Esophagus muscularis mucosa (tissue), 4 donors: ENCODE measurements at regions not wholly inside any gene's neighbourhood (a gene's known extent, or its start where the extent isn't known, plus 50 kb on each side); places are given as distances from the start of the nearest gene placed in this dataset.
"Not testable (repeated sequence)": the region's sequence is repeated elsewhere in the genome, so short reads cannot be mapped to it uniquely, and the experiment has no call there.

Source experiments
- DNase-seq: peaks from one replicate; pipeline ENCODE4 v3.0.0-alpha.2; 2017; ENCODE audit errors: extremely low spot score
- H3K27ac ChIP-seq, 4 donors: fragments of 200-600 bp; sonication (generic); replicated peaks in 1 of 4; 1 replicate in 3 of 4; 2 replicates in 1 of 4; pipeline ENCODE4 v1.5.1; 2016 to 2019; ENCODE audit warnings: mild to moderate bottlenecking in 1 of 4
- H3K27me3 ChIP-seq, 4 donors: fragments of 200-600 bp; sonication (generic); one replicate each; pipeline versions ENCODE4 v1.5.1 to v1.6.0; 2016 to 2019
- H3K36me3 ChIP-seq, 4 donors: fragments of 200-600 bp; sonication (generic); one replicate each; pipeline ENCODE4 v1.5.1; 2016 to 2019
- H3K4me1 ChIP-seq, 4 donors: fragments of 200-600 bp; sonication (generic); one replicate each; pipeline ENCODE4 v1.5.1; 2016 to 2019
- H3K4me3 ChIP-seq, 4 donors: fragments of 200-600 bp; sonication (generic); 1 replicate in 2 of 4; 2 replicates in 2 of 4; pipeline ENCODE4 v1.5.1; 2016 to 2019; ENCODE audit warnings: mild to moderate bottlenecking in 4 of 4, moderate library complexity in 1 of 4
- H3K9me3 ChIP-seq, 4 donors: fragments of 200-600 bp; sonication (generic); 1 replicate in 3 of 4; 2 replicates in 1 of 4; pipeline ENCODE4 v1.5.1; 2016 to 2019
- EP300 ChIP-seq: sonication (generic); formaldehyde crosslinking; IDR thresholded peaks from one replicate; pipeline ENCODE4 v1.6.1; 2017; ENCODE audit warnings: antibody characterized with exemption
- POLR2A ChIP-seq: fragments of 450-650 bp; IDR thresholded peaks from one replicate; pipeline ENCODE4 v1.6.1; 2017; ENCODE audit warnings: antibody characterized with exemption, moderate library complexity, mild to moderate bottlenecking, low read depth
- POLR2AphosphoS5 ChIP-seq, 2 donors: sonication (generic); formaldehyde crosslinking; IDR thresholded peaks; one replicate each; pipeline ENCODE4 v1.6.1; 2017; ENCODE audit warnings: antibody characterized with exemption in 2 of 2
- WGBS: methylation state at CpG from one replicate; pipeline ENCODE4 v1.1.5; 2018; 5-methylcytosine and 5-hydroxymethylcytosine counted together
- intact Hi-C: fragments of 100-400 bp; cut with DNase I; formaldehyde crosslinking; loops from one replicate; pipeline ENCODE4 v1.15.1; 2023
- TF ChIP-seq, protein P1 (sequence below), 3 experiments: fragments of 200-600 bp in 2 of 3; fragments of 450-650 bp in 1 of 3; sonication (generic) in 2 of 3; IDR thresholded peaks; one replicate each; pipeline ENCODE4 v1.5.1; 2017 to 2019; ENCODE audit warnings: antibody characterized with exemption in 3 of 3, mild to moderate bottlenecking in 2 of 3, moderate library complexity in 1 of 3

DNA sequence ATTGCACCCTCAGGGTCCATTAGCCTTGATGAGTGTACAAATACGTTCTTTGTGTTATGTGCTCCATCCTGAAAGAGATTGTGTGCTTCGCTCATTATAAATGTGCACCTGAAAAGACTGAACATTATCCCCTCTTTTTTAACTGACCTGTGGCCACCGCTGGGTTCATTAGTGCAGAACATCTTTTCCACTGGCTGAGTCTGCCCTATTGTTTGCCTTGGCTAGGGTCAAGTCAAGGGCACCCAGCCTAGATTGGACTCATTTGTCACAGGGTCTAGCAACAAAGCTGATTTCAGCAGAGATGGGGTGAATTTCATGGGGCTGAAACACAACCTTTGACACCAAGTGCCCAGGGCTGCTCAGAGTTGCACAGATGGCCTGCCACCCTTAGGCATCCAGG is 764.1 kb upstream of the ARRDC3 start:
- 67% methylated on average over 3 of the region's 3 CpGs for WGBS
- TF ChIP-seq POLR2AphosphoS5 (IDR thresholded peaks at IDR 0.05) (no peak), EP300 (no peak), POLR2A (no peak)
- TF ChIP-seq, protein P1, sequence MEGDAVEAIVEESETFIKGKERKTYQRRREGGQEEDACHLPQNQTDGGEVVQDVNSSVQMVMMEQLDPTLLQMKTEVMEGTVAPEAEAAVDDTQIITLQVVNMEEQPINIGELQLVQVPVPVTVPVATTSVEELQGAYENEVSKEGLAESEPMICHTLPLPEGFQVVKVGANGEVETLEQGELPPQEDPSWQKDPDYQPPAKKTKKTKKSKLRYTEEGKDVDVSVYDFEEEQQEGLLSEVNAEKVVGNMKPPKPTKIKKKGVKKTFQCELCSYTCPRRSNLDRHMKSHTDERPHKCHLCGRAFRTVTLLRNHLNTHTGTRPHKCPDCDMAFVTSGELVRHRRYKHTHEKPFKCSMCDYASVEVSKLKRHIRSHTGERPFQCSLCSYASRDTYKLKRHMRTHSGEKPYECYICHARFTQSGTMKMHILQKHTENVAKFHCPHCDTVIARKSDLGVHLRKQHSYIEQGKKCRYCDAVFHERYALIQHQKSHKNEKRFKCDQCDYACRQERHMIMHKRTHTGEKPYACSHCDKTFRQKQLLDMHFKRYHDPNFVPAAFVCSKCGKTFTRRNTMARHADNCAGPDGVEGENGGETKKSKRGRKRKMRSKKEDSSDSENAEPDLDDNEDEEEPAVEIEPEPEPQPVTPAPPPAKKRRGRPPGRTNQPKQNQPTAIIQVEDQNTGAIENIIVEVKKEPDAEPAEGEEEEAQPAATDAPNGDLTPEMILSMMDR (IDR thresholded peaks at IDR 0.05) = no peak
- H3K4me3 ChIP-seq = no peak overlapping the region
- no peaks in the 10 kb centered on the region for H3K27me3 ChIP-seq
- no peaks in the 10 kb centered on the region for H3K9me3 ChIP-seq
- intact Hi-C loops = no loop called here
- no peak for DNase-seq
- no peaks in the 10 kb centered on the region for H3K36me3 ChIP-seq
- H3K27ac ChIP-seq = no peak overlapping the region
- H3K4me1 ChIP-seq = no peaks in the 10 kb centered on the region

DNA sequence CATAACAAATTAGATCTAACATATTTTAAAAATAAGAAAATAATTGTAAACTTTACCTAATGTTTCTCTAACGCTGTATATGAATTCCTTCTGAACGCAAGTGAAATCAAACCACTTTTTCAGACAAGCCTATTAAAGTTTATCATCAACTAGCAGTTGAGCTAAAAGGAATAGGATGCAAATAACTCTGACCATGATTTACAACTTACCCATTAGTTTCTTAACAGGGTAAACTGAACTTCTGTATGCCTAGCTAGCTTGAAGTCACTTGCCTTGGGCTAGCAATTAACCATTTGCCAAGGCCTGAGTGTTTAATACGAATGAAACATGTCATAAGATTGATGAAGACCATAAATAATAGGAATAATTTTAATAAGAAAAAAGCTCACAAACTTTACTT is 762.7 kb upstream of the ARRDC3 start:
- H3K36me3 ChIP-seq = no peaks in the 10 kb centered on the region
- no peaks in the 10 kb centered on the region for H3K27me3 ChIP-seq
- no peak overlapping the region for H3K27ac ChIP-seq
- no peak for DNase-seq
- no peaks in the 10 kb centered on the region for H3K9me3 ChIP-seq
- no peaks in the 10 kb centered on the region for H3K4me1 ChIP-seq
- intact Hi-C loops = no loop called here
- H3K4me3 ChIP-seq = no peak overlapping the region
- WGBS = 92% methylated on average over 3 of the region's 3 CpGs
- TF ChIP-seq EP300 (no peak), POLR2AphosphoS5 (IDR thresholded peaks at IDR 0.05) (no peak), POLR2A (no peak)
- TF ChIP-seq, protein P1 (IDR thresholded peaks at IDR 0.05) = no peak

DNA sequence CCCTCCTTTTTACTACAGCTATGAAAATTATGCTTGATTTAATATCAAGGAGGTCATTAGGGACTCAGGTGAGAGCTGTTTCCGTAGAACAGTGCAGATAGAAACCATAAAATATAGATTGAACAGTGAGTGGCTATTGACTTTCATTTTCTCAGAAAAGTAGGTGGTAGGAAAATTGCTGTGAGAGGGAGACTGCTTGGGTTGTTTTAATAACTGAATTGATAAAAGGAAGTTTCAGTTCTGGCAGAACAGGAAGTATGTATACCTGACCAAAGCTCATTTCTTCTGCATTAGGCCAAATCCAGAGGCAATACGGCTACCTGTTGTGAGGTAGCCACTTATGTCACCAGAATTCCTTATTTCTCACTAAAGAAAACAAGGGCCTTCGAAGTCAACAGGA is 761.7 kb upstream of the ARRDC3 start:
- Histone ChIP-seq H3K4me3 (no peak overlapping the region), H3K4me1 (no peaks in the 10 kb centered on the region), H3K36me3 (no peaks in the 10 kb centered on the region), H3K27me3 (no peaks in the 10 kb centered on the region), H3K9me3 (no peaks in the 10 kb centered on the region), H3K27ac (no peak overlapping the region)
- intact Hi-C loops = no loop called here
- TF ChIP-seq, protein P1 (IDR thresholded peaks at IDR 0.05) = no peak
- no peak for TF ChIP-seq EP300
- WGBS = 90% methylated on average over 3 of the region's 3 CpGs
- DNase-seq = no peak

DNA sequence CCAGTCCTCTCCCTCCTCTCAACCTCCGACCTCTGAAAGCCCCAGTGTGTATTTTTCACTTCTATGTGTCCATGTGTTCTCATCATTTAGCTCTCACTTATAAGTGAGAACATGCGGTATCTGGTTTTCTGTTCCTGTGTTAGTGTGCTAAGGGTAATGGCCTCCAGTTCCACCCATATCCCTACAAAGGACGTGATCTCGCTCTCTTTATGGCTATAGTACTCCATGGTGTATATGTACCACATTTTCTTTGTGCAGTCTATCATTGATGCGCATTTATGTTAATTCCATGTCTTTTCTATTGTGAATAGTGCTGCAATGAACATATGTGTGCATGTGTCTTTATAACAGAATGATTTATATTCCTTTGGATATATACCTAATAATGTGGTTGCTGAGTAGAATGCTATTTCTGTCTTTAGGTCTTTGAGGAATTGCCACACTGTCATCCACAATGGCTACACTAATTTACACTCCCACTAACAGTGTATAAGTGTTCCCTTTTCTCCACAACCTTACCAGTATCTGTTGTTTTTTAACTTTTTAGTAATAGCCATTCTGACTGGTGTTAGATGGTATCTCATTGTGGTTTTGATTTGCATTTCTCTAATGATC is 749.3 kb upstream of the ARRDC3 start:
- intact Hi-C loops, DNase-seq, H3K36me3 ChIP-seq, H3K4me1 ChIP-seq, H3K9me3 ChIP-seq, H3K27ac ChIP-seq, H3K27me3 ChIP-seq, H3K4me3 ChIP-seq: not testable (repeated sequence)
- WGBS = 85% methylated on average over 5 of the region's 5 CpGs

DNA sequence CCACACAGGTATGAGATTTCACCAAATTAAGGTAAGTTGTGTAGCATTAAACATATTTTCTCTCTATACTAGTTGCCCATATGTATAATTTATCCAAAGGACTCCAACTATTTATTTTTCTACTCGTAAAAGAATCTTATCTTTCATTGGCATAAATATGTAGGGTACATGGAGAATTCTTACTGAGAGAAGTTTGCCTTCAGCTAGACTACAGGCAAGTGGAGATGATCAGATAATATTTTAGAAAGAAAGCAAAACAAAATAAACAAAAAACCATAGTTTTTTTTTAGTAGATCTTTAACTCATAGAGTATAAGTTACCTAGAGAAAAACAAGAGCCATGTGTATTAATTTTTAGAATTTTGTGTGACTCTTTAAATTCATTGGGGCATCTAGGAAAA is 743.1 kb upstream of the ARRDC3 start:
- no peak for DNase-seq
- no peaks in the 10 kb centered on the region for H3K4me1 ChIP-seq
- H3K27me3 ChIP-seq = no peaks in the 10 kb centered on the region
- H3K9me3 ChIP-seq = no peaks in the 10 kb centered on the region
- H3K36me3 ChIP-seq = no peaks in the 10 kb centered on the region
- TF ChIP-seq POLR2AphosphoS5 (IDR thresholded peaks at IDR 0.05) (no peak), POLR2A (no peak), EP300 (no peak)
- TF ChIP-seq, protein P1 (IDR thresholded peaks at IDR 0.05) = no peak
- no peak overlapping the region for H3K4me3 ChIP-seq
- 77% methylated on average over 1 of the region's 1 CpG for WGBS
- intact Hi-C loops = no loop called here
- no peak overlapping the region for H3K27ac ChIP-seq
